C4-2B (cell line): ENCODE measurements at regions not wholly inside any gene's neighbourhood (a gene's known extent, or its start where the extent isn't known, plus 50 kb on each side); places are given as distances from the start of the nearest gene placed in this dataset.

Source experiments
- ZFX ChIP-seq: fragments of 450-650 bp; IDR thresholded peaks from 2 replicates; pipeline ENCODE4 v1.6.1; 2017
- TF ChIP-seq, protein P1 (sequence below): fragments of 450-650 bp; conservative IDR thresholded peaks from 2 replicates; pipeline ENCODE4 v1.5.1; 2017; ENCODE audit warnings: mild to moderate bottlenecking

DNA sequence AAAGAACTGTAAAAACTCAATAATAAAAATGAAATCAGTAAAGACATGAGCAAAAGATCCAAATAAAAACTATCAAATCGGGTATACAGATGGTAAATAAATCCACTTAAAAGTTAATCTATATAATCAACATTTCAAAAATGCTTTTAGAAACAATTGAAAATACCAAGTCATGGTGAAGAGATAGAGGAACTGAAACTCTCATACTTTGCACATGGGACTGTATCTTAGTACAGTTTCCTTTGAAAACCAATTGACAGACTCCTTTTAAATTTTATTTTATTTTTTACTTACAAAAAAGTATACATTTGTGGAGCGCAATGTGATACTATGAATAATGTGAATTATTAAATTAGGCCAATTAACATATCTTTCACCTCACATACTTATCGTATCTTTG, 98.6 kb upstream of the FAR2 start:
- TF ChIP-seq, protein P1, sequence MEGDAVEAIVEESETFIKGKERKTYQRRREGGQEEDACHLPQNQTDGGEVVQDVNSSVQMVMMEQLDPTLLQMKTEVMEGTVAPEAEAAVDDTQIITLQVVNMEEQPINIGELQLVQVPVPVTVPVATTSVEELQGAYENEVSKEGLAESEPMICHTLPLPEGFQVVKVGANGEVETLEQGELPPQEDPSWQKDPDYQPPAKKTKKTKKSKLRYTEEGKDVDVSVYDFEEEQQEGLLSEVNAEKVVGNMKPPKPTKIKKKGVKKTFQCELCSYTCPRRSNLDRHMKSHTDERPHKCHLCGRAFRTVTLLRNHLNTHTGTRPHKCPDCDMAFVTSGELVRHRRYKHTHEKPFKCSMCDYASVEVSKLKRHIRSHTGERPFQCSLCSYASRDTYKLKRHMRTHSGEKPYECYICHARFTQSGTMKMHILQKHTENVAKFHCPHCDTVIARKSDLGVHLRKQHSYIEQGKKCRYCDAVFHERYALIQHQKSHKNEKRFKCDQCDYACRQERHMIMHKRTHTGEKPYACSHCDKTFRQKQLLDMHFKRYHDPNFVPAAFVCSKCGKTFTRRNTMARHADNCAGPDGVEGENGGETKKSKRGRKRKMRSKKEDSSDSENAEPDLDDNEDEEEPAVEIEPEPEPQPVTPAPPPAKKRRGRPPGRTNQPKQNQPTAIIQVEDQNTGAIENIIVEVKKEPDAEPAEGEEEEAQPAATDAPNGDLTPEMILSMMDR = no peak
- no peak for TF ChIP-seq ZFX
